Smooth muscle cell (in vitro differentiated cells): ENCODE measurements at regions not wholly inside any gene's neighbourhood (a gene's known extent, or its start where the extent isn't known, plus 50 kb on each side); places are given as distances from the start of the nearest gene placed in this dataset.

Source experiments
- DNase-seq: peaks from one replicate; lab custom pipeline; 2025; ENCODE audit not compliant: unreplicated experiment; lab: John Stamatoyannopoulos, UW
- H2AFZ ChIP-seq: fragments of 200-600 bp; sonication (generic); 2 replicates; pipeline ENCODE4 v1.6.0; 2016; ENCODE audit warnings: antibody characterized with exemption, low read depth, mild to moderate bottlenecking
- H3F3A ChIP-seq: fragments of 200-600 bp; sonication (generic); 2 replicates; pipeline ENCODE4 v1.6.0; 2017; ENCODE audit warnings: antibody characterized with exemption, low read depth
- H3K27ac ChIP-seq: fragments of 200-600 bp; sonication (generic); 2 replicates; pipeline ENCODE4 v1.5.1; 2016; ENCODE audit warnings: low read depth, mild to moderate bottlenecking
- H3K27me3 ChIP-seq: fragments of 200-600 bp; sonication (generic); 2 replicates; pipeline ENCODE4 v1.6.1; 2016; ENCODE audit warnings: low read depth, mild to moderate bottlenecking
- H3K36me3 ChIP-seq: fragments of 200-600 bp; sonication (generic); 2 replicates; pipeline ENCODE4 v1.5.1; 2016; ENCODE audit warnings: low read depth
- H3K4me1 ChIP-seq: fragments of 200-600 bp; sonication (generic); 2 replicates; pipeline ENCODE4 v1.5.1; 2016; ENCODE audit warnings: low read depth
- H3K4me2 ChIP-seq: fragments of 200-600 bp; sonication (generic); 2 replicates; pipeline ENCODE4 v1.6.0; 2016; ENCODE audit warnings: mild to moderate bottlenecking
- H3K4me3 ChIP-seq: fragments of 200-600 bp; sonication (generic); 2 replicates; pipeline ENCODE4 v1.5.1; 2016; ENCODE audit warnings: mild to moderate bottlenecking
- H3K79me2 ChIP-seq: fragments of 200-600 bp; sonication (generic); 2 replicates; pipeline ENCODE4 v1.6.0; 2016; ENCODE audit warnings: low read depth, mild to moderate bottlenecking
- H3K9ac ChIP-seq: fragments of 200-600 bp; sonication (generic); 2 replicates; pipeline ENCODE4 v1.6.0; 2016; ENCODE audit warnings: low read depth
- H3K9me3 ChIP-seq: fragments of 200-600 bp; sonication (generic); replicated peaks from 2 replicates; pipeline ENCODE4 v1.5.1; 2016; ENCODE audit warnings: low read depth
- H4K20me1 ChIP-seq: fragments of 200-600 bp; sonication (generic); 2 replicates; pipeline ENCODE4 v1.6.0; 2016; ENCODE audit warnings: low read depth
- WGBS: methylation state at CpG from one replicate; pipeline ENCODE4 v1.1.7; 2016; ENCODE audit warnings: low lambda C conversion rate; 5-methylcytosine and 5-hydroxymethylcytosine counted together
- TF ChIP-seq, protein P1 (sequence below): fragments of 200-600 bp; sonication (generic); IDR thresholded peaks from 2 replicates; pipeline ENCODE4 v1.5.1; 2017; ENCODE audit warnings: borderline replicate concordance, mild to moderate bottlenecking, antibody characterized with exemption; ENCODE audit not compliant: insufficient read depth, poor library complexity, severe bottlenecking

DNA sequence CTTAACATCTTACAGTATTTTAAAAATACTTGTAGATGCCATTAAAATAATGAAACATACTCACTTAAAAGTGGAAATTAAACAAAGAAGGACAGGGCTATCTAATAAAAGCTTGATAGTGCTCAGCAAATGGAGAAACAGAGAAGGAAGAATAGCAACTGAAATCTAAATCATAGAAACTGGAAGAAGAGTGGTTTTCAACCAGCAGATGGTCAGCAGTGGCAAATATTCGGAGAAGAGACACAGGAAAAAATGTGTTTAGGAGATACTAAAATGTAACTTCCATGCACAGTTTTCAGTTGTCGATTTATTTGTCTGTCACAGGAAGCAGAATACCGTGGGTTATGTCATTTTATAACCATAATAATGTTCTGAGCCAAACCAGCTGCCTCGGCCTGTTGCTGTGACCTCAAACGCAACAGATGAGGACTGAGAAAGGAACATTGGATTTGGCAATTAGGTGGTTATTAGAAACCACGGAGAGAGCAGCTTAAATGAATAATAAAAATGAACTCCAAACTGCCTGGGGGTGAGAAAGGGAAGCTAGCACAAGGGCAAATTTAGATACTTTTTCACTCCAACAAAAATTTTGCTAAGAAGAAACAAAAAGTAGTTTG is 246.6 kb upstream of the KCNMB2 start:
- TF ChIP-seq, protein P1, sequence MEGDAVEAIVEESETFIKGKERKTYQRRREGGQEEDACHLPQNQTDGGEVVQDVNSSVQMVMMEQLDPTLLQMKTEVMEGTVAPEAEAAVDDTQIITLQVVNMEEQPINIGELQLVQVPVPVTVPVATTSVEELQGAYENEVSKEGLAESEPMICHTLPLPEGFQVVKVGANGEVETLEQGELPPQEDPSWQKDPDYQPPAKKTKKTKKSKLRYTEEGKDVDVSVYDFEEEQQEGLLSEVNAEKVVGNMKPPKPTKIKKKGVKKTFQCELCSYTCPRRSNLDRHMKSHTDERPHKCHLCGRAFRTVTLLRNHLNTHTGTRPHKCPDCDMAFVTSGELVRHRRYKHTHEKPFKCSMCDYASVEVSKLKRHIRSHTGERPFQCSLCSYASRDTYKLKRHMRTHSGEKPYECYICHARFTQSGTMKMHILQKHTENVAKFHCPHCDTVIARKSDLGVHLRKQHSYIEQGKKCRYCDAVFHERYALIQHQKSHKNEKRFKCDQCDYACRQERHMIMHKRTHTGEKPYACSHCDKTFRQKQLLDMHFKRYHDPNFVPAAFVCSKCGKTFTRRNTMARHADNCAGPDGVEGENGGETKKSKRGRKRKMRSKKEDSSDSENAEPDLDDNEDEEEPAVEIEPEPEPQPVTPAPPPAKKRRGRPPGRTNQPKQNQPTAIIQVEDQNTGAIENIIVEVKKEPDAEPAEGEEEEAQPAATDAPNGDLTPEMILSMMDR = no peak
- no peaks in the 10 kb centered on the region for H4K20me1 ChIP-seq
- no peaks in the 10 kb centered on the region for H3K9me3 ChIP-seq
- no peak for DNase-seq
- H3K36me3 ChIP-seq = no peaks in the 10 kb centered on the region
- H3K79me2 ChIP-seq = no peaks in the 10 kb centered on the region
- no peak overlapping the region for H3K9ac ChIP-seq
- no peaks in the 10 kb centered on the region for H3F3A ChIP-seq
- H3K4me2 ChIP-seq = no peak overlapping the region
- no peak overlapping the region for H3K27ac ChIP-seq
- H2AFZ ChIP-seq = peak overlapping the region; percentile 47
- H3K4me3 ChIP-seq = no peak overlapping the region
- no peaks in the 10 kb centered on the region for H3K27me3 ChIP-seq
- no peaks in the 10 kb centered on the region for H3K4me1 ChIP-seq
- 43% methylated on average over 6 of the region's 6 CpGs for WGBS

DNA sequence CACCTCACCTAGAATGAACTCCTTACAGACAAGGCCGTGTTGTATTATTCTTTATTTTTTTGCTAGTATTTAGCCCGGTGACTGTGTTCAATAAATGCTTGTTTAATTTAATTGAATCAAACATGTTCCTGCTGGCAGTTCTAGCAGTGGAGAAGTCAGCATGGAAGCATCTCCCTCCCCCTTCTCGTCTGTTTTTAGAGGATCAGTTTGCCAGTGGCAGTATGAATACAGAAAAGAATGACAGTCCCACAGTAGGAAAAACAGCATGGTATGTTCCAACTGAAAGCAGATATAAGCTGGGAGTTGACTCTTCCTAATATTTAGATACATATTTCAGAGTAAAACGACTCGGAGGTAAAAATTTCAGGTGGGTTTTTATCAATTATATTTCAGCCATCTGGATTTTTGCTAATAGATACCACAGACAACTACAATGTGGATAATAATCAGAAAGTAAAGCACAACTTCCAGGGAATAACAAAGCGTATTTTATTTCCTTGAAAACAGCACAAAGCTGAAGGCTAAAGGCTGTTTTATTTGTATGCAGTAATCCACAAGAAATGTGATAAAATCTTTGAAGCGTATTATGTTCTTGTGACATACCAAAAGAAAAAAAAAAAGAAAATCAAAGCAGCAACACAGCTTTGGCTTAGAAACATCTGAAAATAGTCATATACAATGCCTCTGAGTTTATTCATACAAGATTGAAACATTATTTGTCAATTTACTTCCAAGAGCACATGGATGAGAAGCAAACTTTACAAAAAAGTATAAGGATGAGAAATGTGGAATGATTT is 244.5 kb upstream of the KCNMB2 start:
- Histone ChIP-seq H3F3A (no peaks in the 10 kb centered on the region), H3K4me3 (no peak overlapping the region), H3K4me2 (no peak overlapping the region), H3K27ac (no peak overlapping the region), H3K79me2 (no peaks in the 10 kb centered on the region), H3K27me3 (no peaks in the 10 kb centered on the region), H4K20me1 (no peaks in the 10 kb centered on the region), H2AFZ (no peak overlapping the region), H3K36me3 (no peaks in the 10 kb centered on the region), H3K4me1 (no peaks in the 10 kb centered on the region), H3K9me3 (no peaks in the 10 kb centered on the region), H3K9ac (no peak overlapping the region)
- 86% methylated on average over 7 of the region's 7 CpGs for WGBS
- DNase-seq = no peak
- TF ChIP-seq, protein P1 = no peak

DNA sequence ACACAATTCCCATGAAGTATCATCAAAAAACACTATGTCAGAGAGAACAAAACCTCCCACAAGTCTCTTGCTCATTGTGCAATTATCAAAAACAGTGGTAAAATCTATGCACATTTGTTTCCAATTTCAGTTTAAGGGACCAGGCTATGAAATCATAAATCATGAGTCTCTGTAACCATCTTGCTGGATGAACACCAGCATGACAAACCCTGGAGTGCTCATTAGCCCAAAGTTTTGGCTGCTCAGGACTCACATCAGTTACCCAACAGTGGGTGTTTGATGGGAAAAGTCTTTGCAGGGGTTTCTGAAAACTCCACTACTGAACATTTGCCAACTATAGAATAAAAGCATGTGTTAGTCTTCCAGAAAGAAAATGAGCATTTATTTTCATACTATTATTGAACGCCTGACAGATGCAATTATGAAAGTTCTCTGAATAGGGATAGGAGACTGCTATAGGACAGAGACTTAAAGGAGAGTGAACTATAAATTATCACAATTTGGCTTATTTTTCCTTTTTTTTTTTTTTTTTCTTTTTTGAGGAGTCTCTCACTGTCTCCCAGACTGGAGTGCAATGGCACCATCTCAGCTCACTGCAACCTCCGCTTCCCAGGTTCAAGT is 240.8 kb upstream of the KCNMB2 start:
- Histone ChIP-seq H3K27me3 (no peaks in the 10 kb centered on the region), H4K20me1 (no peaks in the 10 kb centered on the region), H3F3A (no peaks in the 10 kb centered on the region), H3K4me3 (no peak overlapping the region), H3K36me3 (no peaks in the 10 kb centered on the region), H3K4me1 (no peaks in the 10 kb centered on the region), H2AFZ (no peak overlapping the region), H3K27ac (no peak overlapping the region), H3K9me3 (no peaks in the 10 kb centered on the region), H3K79me2 (no peaks in the 10 kb centered on the region), H3K4me2 (no peak overlapping the region), H3K9ac (no peak overlapping the region)
- DNase-seq = no peak
- TF ChIP-seq, protein P1 = no peak
- 95% methylated on average over 2 of the region's 2 CpGs for WGBS
